GM06990 (cell line): ENCODE measurements at regions not wholly inside any gene's neighbourhood (a gene's known extent, or its start where the extent isn't known, plus 50 kb on each side); places are given as distances from the start of the nearest gene placed in this dataset.

Experiments
- DNase-seq: peaks from one replicate; pipeline ENCODE4 v3.0.0-alpha.2; 2011; ENCODE audit not compliant: insufficient read length; ENCODE audit errors: extremely low read depth
- H3K27me3 ChIP-seq: replicated peaks from 2 replicates; pipeline ENCODE4 v1.6.0; 2011; ENCODE audit warnings: low read length; ENCODE audit not compliant: control insufficient read depth, insufficient read depth
- H3K36me3 ChIP-seq: 2 replicates; pipeline ENCODE4 v1.5.1; 2011; ENCODE audit warnings: low read length; ENCODE audit not compliant: control insufficient read depth, insufficient read depth
- H3K4me3 ChIP-seq: replicated peaks from 2 replicates; pipeline ENCODE4 v1.5.1; 2011; ENCODE audit warnings: low read depth, mild to moderate bottlenecking, control low read depth, low read length
- CTCF ChIP-seq: IDR thresholded peaks from 2 replicates; pipeline ENCODE4 v1.5.1; 2011; ENCODE audit warnings: low read length, control low read depth, mild to moderate bottlenecking, inconsistent platforms; ENCODE audit not compliant: insufficient read depth, poor library complexity, severe bottlenecking

GRCh38 chr18:56109757-56110156 lies 521.8 kb upstream of the TCF4 start:
- no peak overlapping the region for H3K4me3 ChIP-seq
- no peaks in the 10 kb centered on the region for H3K36me3 ChIP-seq
- H3K27me3 ChIP-seq = no peaks in the 10 kb centered on the region
- DNase-seq = no peak
- no peak for TF ChIP-seq CTCF

- Histone ChIP-seq H3K4me3 (no peak overlapping the region), H3K27me3 (no peaks in the 10 kb centered on the region), H3K36me3 (no peaks in the 10 kb centered on the region)
- DNase-seq = no peak
- TF ChIP-seq CTCF = no peak
Measured at GRCh38 chr18:56108478-56109367, 520.7 kb upstream of the TCF4 start.

- DNase-seq = no peak
- no peak for TF ChIP-seq CTCF
- Histone ChIP-seq H3K4me3 (no peak overlapping the region), H3K27me3 (no peaks in the 10 kb centered on the region), H3K36me3 (no peaks in the 10 kb centered on the region)
Measured at GRCh38 chr18:56107821-56108477, 520.0 kb upstream of the TCF4 start.

- no peak for TF ChIP-seq CTCF
- DNase-seq = no peak
- H3K4me3 ChIP-seq = no peak overlapping the region
Measured at GRCh38 chr18:56100090-56100722, 512.2 kb upstream of the TCF4 start.

GRCh38 chr18:56097621-56098020 lies 509.6 kb upstream of the TCF4 start:
- no peaks in the 10 kb centered on the region for H3K27me3 ChIP-seq
- no peak overlapping the region for H3K4me3 ChIP-seq
- TF ChIP-seq CTCF = no peak
- no peak for DNase-seq
- no peaks in the 10 kb centered on the region for H3K36me3 ChIP-seq

More at GRCh38 chr18:56100090-56100722, 512.2 kb upstream of the TCF4 start:
- Histone ChIP-seq H3K36me3 (no peaks in the 10 kb centered on the region), H3K27me3 (no peaks in the 10 kb centered on the region)
